GM19452 (cell line): ENCODE measurements at regions not wholly inside any gene's neighbourhood (a gene's known extent, or its start where the extent isn't known, plus 50 kb on each side); places are given as distances from the start of the nearest gene placed in this dataset.

Experiments used
- ATAC-seq: cut with Tn5 transposase; IDR thresholded peaks from one replicate; pipeline ENCODE4 v1.9.1; 2021; ENCODE audit not compliant: unreplicated experiment

DNA sequence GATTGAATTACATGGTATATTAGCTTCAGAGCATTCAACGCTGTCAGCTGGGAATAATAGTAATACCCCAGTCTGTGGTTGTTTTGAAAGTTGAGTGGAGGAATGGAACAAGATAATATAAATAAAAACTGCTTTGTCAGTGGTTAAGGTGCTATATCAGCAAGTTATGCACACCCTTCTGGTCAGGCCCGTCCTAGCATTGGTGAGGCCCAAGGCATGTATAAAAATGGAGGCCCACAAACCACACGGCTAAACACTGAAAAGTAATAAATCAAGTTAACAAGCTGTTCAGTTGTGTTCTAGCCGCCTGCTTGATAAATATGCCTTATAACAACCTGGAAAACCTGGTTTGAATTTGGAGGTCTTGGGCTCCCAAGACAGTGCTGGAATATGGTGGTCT lies 77.4 kb downstream of the PSMG1 start:
- no peak for ATAC-seq

DNA sequence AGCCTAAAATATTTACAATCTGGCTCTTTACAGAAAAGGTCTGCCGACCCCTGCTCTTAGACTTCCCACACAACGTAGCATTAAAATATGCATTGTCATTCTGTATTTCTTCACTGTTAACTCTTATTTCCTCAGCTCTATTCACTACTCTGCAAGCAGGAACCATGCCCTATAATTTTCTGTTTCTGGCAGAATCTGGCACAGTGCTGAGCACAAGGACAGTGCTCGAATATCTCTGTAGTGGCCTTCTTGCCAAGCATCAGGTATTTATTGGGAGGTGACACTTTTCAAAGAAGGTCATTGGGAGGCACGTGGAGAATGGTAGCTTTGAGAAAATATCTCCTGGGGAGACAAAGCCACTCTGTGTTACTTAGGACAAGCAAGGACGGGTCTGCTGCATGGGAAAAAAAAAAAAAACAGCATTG lies 77.9 kb downstream of the PSMG1 start:
- ATAC-seq = no peak

DNA sequence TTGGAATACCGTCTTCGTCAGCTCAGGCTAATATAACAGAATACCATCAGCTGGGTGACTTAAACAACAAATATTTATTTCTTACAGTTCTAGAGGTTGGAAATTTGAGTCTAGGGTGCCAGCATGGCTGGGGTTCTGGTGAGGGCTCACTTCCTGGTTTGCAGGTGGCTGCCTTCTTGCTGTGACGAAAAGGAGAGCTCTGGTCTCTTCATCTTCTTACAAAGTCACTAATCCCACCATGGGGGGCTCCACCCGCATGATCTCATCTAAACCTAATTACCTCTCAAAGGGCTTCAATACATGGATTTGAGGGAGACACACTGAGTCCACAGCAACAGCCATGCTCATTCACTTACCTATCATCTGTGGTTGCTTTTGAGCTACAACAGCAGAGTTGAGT lies 78.3 kb downstream of the PSMG1 start:
- no peak for ATAC-seq

DNA sequence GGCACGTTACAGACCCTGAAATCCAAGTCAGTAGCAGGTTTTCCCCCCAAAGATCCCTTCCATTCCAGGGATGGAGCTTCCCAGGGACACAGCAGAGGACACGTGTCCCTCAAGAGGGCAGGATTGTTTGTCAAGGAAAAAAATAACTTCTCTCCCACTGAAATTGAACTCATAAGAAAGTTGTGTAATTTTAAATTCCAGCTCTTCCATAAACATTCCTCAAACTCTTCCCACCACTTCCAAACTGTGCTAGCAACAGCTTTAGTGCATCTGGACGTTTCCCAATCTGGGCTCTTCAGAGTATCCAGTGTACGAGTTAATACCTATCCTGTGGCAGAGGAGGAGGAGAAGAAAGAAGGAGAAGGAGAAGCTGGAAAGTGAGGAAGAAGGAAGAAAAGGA lies 79.6 kb downstream of the PSMG1 start:
- no peak for ATAC-seq

DNA sequence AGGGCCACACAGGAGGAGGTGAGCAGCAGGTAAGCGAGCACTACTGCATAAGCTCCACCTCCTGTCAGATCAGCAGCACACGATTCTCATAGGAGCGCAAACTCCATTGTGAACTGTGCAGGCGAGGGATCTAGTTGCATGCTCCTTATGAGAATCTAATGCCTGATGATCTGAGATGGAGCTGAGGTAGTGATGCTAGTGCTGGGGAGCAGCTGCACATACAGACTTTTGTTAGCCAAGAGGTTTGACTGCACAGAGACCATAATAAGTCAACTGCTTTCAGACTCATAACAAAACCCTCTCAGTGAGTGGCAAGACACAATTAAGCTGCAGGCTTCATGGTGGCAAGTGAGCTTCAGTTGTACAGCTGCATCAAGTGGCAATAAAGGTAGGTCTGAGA lies 83.4 kb downstream of the PSMG1 start:
- no peak for ATAC-seq

DNA sequence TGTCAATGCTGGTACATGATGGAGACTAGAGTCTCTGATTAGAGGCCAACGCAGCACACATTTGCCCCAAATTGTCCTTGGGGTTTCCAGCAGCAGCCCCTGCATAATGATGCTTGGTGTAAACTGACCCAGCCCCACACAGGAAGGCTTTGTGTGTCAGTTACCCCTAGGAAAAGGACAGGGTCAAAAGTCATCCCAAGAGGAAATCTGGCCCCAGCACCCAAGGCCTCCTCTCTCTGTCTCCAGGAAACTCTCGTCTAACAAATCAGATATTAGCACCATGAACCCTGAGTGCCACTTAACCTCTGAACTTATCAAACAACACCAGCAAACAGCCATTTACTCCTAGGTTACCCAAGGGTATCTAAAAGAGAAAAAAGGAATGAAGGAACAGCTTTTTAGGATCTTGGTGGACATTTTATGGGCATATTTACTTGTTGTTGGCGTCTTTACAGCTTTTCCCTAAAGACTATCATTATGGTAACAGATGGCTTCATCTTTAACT lies 84.5 kb downstream of the PSMG1 start:
- no peak for ATAC-seq

DNA sequence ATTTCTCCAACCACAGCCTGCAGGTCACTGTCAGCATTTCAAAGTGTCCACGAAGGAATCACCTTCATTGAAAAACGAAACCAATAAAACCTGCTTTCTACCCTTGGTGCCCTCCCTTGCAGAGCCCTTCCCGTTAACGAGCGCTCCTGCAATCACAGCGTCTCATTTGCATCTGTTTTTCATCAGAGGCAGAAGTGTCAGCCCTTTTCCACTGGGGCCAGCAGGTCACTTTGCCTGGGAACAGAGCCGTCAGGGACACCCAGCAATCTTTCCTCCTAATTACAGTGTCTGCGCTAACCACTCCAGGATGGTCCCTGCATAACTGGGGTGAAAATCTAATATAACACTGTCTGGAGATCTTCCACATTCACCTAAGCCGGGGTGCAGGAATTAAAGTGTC lies 85.3 kb downstream of the PSMG1 start:
- ATAC-seq = no peak

DNA sequence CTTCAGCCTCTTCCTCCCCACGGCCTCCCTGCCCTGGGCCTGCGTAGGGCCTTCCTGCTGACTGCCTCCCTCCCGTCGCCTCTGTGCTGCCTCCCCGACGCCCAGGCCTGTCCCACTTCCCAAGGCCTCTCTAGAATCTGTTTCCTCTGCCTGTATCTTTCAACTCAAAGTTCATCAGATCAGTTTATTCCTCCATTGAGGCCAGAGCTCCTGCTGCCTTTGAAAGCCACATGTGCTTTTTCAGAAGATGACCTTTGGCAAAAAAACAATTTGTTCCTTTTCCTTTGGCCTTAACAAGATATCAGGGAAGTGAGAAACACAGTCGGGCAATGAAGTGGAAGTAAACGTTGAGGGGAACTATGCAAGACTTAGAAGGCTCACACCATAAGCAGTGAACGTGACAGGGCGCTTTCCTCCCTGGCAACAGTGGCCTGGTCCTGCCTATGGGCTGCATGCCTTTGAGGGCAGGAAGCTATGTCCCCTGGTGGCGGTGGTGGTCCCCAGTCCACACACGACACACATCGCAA lies 85.9 kb downstream of the PSMG1 start:
- ATAC-seq = no peak

DNA sequence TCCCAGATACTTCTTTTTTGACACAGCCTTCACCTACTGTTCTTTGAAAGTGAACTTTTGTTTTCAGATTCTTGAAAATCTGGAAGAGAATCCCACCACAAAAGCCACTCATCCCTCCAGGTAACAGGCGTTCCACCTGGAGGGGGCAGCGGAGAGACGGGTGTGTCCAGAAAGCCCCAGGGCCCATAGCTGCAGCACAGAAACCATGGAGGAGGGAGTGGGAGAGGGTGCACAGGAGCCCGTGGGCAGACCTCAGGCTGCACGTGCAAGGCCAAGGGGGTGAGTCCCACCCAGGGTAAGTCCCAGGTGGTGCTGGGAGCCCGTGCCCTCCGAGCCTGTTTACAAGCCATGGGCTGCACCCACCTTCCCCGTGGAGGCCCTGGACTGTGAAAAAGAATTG lies 86.5 kb downstream of the PSMG1 start:
- ATAC-seq = no peak

DNA sequence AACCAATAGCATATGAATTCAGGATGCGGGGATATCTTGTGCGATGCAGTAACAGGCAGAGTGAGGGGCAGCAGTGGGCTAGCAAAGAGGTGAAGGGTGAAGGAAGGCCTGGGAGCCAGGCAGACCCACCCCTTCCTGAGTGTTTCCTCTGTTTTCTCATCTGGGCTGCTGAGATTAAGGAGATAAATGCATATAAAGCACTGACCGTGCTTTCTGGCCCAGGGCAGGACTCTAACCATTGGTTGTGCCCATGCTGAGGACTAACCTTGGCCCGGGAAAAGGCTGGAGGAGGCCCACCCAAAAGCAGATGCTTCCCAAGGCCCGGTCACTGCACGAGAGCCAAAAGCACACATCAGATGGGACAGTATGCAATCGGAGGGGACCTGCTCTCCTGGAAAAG lies 87.6 kb downstream of the PSMG1 start:
- ATAC-seq = no peak

DNA sequence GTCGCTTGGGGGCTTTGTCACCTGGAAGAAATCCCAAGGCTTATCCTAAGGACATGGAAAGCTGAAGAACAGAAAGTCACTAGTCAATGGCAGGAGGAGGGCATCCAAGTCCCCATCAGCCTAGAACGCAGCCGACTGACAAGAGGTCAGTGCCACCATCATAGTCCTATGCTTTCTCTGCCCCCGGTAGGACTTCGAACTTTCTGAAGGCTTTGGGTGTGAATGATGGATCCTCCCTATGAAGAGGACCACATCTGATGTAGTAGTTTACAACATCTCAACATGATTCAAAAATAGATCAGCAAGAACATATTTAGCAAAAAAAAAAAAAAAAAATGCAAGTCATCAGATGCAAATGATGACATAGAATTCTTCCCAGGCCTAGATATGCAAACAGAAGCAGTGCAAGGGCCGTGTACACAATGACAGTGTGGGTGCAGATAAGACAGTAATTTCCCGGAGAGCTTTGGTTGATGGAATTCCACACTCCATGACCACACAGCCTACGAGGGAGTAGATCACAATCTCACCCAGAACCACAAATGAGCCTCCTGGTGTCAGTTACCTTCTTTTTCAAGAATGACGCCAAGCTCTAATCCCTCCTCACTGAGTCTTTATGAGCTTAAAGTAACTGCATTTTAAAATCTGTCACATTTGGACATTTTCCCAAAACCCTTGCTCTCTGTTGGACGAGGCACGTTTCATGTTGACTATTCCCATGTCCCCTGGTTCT lies 88.2 kb downstream of the PSMG1 start:
- ATAC-seq = no peak

DNA sequence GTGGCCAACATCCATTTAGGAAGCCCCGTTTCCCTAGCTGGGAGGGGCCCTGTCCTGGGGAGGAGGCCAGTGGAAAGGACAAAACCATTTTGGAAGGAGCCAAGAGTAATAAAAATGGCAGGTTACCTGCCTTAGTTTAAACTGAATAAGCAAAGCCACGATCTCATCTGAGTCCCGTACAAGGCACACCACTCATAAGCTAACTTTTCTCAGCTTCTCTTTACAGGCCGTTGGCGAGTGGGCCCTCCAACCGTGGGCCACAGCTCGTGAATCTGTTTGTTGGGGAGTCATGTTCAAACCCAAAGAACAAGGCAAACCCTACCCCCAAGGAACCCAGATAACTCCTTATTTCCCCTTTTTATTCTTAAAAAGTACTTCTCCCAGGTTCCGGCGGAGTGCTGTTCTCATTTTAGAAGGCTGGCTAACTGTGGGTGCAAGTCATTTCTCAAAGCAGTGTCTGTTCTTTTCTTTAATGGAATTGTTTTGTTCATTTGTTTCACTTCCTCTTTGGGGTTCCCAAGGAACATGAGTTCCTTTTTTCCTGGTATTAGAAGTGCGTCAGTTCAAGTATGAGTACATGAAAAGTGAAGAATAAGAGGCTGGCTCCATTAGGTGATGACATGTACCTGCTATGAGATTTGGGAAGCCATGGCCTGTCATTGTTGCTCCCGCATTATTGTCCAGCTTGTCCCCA lies 89.0 kb downstream of the PSMG1 start:
- ATAC-seq = no peak

DNA sequence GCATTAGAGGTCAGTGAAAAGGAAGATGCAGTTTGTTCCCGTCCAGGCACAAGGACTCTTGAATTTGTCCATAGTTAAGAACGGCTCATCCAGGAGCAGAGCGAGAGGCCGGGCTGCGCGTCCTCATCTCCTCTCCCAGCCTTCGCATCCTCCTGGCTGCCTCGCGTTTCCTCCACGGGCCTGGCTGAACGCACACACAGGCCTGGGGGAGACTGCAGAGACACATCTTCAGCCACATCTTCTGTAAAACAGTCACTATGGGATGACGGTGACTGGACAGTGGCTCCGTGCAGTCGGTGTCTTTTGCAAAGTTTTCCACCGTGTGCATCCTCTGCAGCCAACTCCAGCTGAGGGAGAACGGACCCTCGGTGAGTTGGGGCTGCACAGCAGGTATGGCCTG lies 89.7 kb downstream of the PSMG1 start:
- no peak for ATAC-seq

DNA sequence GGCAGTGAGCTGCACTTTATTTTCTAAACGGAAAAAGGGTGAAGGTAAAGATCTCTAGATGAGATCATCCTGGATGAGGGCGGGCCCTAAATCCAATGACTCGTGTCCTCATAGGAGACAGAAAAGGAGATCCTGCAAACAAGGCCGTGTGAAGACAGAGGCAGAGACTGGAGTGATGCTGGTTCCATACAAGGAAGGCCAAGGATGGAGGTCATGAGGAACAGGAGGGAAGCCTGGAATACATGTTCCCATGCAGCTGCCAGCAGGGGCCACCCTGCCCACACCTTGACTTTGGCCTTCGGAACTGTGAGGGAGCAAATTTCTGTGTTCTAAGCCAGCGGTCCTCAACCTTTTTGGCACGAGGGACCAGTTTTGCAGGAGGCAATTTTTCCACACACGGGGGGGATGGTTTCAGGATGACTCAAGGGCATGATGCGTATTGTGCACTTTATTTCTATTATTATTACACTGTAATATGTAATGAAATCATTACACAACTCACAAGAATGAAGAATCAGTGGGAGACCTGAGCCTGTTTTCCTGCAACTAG lies 94.3 kb downstream of the PSMG1 start:
- no peak for ATAC-seq

DNA sequence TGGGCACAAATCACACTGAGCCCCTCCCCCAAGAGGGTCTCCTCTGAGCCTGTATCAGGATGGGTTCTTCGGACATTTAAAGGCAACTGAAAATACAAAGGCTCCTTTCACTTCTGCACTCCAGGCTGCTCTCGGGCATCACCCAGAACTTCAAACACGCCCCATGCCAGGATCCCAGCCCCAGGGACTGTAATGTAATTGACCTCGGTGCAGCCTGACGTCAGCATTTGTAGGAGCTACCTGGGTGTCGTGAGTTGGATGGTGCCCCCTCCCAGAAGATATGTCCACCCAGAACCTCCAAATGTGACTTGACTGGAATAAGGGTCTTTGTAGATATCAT lies 95.2 kb downstream of the PSMG1 start:
- ATAC-seq = no peak

DNA sequence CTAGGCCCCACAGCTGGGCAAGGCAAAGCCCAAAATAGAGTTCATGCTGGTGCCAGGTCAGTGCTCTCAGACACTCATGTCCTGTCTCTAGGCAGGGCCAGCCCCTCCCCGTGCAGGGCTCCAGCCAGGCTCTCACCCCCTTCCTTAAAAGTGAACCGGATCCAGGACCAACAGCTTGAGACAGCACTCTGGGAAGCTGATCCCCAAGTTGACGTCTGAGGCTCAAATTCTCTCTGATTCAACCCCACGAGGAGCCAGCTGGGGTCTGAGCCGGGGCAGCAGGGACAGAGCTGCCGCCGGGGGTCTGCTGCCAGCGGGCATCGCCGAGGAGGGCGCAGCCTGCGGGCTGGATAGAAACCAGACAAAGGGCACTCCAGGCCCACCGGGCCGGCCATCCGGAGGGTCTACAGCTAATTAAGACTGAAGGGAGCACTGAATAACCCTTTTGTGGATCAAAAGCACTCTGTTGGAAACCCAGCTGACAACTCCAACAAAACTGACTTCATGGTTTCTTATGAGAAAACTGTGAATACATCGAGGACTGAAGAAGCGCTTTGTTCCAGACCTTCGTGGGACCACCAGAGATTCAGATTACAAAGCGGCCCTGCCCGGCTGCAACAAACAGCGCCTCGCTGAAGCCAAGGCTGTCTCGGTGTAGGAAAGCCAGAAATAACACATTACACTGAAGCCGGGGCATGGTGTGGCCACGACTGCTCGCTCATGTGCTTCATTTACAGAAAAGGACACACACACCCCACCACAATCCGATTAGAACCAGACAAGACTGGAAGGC lies 95.8 kb downstream of the PSMG1 start:
- ATAC-seq = no peak

DNA sequence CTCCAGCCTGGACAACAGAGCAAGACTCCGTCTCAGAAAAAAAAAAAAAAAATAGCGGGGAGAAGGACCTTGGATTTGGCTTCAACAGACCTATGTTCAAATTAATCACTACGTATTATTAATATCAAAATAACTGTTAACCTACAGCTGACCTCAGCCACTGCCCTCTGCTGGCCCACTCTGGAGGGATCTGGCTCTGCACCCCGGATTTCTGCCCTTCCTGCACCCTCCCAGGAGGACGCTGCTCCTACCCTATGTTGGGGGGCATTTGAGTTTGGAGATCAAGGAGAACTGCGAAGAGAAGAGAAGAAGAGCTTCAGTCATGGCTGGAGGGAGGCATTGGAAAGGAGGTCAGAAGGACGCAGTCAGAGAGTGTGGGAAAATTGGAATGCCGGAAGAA lies 96.7 kb downstream of the PSMG1 start:
- no peak for ATAC-seq

DNA sequence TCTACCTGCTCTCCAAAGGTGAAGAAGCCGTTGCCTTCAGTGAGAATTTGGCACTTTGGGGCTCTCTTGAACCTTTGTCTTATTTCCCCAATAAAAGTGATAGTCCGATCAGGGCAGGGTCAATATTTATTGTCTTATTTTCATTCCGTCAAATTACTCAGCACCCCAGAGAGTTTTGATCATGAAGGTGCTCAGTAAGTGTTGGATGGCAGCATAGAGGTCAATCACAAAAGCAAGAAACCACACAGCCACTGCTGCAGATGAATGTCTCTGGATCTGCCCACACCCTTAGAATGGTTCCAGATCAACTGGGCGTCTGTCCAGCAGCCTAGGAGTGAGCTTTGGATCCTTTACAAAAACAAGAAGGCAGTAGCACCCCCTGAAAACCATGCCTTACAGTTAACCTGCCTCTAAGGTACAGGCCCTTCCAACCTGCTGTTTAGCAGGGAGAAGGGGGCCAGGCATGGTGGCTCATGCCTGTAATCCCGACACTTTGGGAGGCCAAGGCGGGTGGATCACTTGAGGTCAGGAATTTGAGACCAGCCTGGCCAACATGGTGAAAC lies 97.3 kb downstream of the PSMG1 start:
- no peak for ATAC-seq

DNA sequence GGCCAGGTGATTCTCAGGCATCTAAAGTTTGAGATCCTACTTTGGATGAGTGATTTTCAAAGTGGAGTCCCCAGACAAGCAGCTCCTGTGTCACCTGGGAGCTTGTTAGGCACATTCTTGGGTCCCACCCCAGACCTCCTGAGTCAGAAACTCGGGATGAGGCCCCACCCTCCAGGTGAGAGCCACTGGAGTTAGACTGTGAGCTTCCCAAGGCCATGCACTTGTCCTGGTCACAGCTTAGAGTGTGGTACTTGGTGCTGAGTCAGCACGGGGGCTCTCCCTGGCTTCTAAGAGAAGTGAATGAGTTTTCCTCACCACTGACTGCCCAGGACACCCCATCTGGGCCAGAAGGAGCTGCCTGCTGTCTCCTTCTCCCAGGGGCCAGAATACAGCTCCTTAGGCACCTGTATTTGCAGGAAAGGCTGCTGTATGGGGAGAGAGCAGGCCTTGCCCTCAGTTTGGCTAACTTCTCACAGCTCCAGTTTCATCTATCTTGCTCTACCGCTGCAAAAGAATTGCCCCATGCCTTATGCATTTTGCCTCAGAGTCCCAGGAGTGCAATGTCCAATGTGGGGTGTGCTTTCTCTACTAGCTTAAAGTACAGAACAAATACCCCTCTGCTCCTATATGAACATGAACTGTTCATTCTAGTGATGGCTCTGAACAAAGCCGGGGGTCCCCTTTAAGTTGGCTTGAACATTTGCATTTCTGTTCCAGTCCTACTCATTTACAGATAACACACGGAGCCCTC lies 98.1 kb downstream of the PSMG1 start:
- ATAC-seq = no peak

DNA sequence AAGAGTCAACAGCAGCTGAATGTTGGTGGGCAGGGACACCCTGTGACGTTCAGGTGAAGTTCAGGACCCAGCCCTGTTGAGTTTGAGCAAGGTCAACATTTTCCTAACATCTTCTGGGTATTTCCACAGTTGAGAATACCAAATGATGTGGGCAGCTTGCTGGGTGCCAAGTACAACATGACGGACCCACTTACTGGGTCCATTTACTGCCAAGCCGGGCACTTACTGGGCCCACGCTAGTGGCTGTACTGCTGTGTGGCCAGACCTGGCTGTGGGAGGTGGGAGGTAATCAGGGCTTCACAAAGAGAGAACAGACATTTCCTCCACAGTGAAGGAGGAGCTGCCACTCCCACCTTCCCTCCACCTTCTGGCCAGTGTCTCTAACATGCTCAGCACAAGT lies 99.2 kb downstream of the PSMG1 start:
- ATAC-seq = no peak
